SH-SY5Y (cell line): ENCODE measurements at regions not wholly inside any gene's neighbourhood (a gene's known extent, or its start where the extent isn't known, plus 50 kb on each side); places are given as distances from the start of the nearest gene placed in this dataset.

Experiments used
- GATA2 ChIP-seq: IDR thresholded peaks from 2 replicates; pipeline ENCODE4 v1.6.1; 2011; ENCODE audit warnings: mild to moderate bottlenecking, low read depth, low read length
- GATA3 ChIP-seq: IDR thresholded peaks from 2 replicates; pipeline ENCODE4 v1.6.1; 2011; ENCODE audit warnings: low read depth, mild to moderate bottlenecking, low read length, moderate library complexity

DNA sequence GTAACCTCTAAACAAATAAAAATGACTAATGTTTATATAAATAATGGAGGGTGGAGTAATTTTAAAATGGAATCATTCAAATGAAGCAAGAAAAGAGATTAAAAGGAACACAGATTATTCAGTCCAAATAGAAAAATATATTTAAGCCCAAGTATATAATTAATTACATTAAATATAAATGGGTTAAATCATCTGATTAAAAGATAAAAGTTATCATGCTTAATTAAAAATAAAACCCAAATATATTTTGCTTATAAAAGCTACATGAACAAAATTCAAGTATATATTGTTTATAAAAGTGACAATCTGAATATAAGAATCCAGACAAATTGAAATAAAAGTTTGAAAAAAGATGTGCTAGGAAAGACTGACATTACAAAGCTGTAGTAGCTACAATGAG lies 63.9 kb upstream of the ACTRT2 start:
- no peak for TF ChIP-seq GATA3
- TF ChIP-seq GATA2: no peak
